T-helper 22 cell (primary cell): ENCODE measurements at regions not wholly inside any gene's neighbourhood (a gene's known extent, or its start where the extent isn't known, plus 50 kb on each side); places are given as distances from the start of the nearest gene placed in this dataset.
"Not testable (repeated sequence)": the region's sequence is repeated elsewhere in the genome, so short reads cannot be mapped to it uniquely, and the experiment has no call there.

ENCODE experiments used
- DNase-seq: peaks from one replicate; pipeline ENCODE4 v3.0.0-alpha.2; 2020; ENCODE audit warnings: low read depth

DNA sequence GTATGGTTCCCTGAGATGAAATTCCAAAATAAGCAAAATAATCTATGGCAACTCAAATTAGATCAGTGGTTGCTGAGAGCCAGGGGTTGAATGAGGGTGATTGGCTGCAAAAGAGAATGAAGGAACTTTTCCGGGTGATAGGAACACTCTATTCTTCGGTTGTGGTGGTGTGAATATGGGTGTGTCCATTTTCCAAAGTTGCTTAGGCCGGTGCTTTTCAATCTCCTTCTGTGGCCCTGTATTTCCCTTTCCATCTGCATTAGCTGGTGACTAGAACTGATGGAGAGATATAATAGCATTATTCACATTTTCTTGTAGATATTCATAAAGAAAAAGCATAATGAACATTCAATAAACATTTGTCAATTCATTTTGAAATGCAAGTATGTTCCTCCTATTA is 382.9 kb downstream of the TFEC start:
- DNase-seq, result no peak

DNA sequence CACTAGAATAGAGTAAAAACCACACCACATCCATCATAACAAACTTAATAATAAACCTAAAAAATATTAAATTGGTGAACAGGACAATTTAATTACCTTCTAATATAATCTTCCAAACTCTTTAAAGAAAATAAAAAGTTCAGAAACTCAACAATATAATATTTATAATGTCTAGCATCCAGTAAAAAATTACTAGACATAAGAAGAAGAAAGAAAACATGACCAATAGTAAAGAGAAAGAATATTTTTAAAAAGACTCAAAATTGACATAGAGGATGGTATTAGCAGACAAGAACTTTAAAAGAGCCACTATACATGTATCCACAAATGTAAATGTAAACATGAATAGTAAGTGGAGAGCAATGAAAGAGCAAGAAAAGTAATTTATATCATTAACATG is 388.4 kb downstream of the TFEC start:
- DNase-seq, result no peak

DNA sequence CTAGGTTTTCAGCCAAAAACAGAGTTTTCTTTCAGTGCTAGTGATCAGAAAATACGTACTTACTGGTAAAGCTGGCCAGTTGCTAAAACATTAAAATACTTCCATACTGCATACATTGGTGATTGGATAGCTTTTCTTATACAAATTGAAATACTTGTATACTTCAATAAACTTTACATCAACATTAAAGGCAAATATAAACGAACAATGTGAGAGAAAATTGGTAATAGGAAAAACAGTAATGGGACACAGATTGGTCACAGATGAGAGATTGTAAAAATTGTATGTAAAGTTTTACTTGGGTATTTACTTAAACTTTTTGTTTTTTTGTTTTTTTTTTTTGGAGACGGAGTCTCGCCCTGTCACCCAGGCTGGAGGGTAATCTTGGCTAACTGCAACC is 391.7 kb downstream of the TFEC start:
- no peak for DNase-seq

DNA sequence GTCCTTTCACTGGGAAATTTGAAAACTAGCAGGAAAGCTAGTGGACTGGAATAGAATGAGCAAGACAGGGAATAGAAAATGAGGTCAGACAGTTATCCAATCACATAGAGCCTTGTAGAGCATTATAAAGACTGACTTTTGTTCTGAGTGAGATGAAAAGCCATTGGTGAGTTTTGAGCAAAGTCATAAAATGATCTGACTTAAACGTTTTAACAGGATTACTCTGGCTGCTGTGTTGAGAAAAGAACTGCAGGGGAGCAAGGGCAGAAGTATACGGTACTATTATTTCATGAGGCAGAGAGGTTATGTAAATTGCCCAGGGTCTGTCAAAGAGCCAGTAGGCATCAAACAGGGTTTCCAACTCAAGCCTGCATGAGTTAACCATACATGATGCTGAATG is 393.4 kb downstream of the TFEC start:
- no peak for DNase-seq

DNA sequence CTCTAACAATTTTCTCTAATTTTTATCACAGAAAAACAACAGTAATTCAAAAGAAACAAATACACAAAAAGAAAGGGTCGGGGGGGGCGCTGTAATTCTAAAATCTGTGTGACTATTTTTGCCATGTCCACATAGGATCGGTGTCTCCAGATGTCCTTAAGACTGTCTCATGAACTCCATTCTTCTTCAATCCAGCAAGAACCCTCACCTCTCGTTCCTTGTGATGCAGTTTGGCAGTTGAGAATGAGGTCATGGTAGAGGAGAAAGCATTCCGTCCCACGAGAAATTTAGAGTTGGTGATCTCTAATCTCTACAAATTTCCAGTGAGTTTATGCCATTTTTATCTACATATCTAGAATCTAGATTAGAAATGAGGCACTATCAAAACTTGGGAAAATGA is 394.7 kb downstream of the TFEC start:
- no peak for DNase-seq

DNA sequence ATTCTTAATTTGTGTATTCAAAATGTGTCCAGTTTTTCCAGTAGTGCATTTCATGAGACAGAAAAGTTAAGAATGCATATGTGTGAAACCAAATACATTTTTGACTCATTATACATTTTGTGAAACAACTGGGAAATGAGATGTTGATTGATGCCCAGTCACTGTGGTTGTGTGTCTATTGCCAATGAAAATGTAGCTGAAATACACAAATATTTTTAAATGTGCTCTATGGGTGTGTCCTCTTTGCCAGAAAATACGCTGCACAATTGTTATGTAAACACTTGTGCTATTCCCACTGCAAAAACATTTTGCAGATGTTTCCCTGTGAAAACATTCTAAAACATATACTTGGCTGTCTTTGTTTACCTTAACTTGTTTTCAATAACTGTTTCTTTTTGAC is 395.2 kb downstream of the TFEC start:
- DNase-seq, result no peak

DNA sequence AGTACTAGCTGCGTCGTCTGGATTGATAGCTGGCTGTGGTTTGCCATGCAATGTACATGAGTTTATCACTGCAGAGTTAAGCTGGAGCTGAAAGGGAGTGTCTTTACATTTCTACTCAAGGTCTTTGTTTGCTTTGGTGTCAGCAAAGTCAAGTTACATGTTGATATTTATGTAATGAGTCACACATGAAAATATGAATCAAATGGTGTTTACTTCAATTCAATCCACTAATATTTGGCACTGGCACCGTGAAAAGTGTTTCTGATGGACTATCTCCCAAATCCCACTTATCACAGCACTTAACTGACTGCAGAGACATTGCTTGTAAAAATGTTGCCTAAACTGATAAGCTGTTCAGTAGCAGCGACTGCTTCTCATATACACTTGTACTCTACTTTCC is 395.9 kb downstream of the TFEC start:
- DNase-seq, result no peak

DNA sequence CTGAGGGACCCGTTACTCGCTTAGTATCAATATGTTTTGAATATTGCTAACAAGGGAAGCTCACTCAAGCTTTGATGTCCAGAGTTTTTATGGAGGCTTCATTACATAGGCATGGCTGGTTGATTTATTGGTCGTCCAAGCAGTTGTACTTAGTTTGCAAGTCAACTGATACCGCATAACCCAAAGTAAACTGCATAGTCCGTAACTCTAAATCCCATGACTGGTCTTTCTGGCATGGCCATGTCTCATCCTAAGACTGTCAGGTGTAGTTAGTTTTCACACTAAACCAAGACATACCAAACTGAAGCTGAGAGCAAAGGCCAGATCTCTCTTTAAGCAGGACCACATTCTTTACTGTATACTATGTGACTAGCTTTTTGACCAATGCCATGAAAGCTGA is 397.9 kb downstream of the TFEC start:
- no peak for DNase-seq

DNA sequence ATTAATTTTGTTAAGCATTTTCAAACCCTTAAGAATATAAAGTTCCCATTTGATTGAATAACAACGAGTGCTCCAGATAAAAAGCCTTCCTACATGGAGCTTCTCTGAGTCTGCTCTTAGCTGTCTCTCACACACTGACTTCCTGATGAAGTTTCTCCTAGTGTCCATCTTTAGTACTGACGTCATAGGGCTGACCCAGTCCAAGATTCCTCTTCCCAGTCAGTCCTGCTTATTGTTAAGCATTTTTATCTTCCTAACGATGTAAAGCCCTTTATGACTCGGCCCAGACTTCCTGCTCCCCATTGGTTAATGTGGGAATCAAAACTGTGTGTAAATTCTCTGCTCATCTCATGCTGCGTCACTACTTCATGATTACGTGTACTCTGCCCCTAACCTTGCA is 398.8 kb downstream of the TFEC start:
- no peak for DNase-seq

DNA sequence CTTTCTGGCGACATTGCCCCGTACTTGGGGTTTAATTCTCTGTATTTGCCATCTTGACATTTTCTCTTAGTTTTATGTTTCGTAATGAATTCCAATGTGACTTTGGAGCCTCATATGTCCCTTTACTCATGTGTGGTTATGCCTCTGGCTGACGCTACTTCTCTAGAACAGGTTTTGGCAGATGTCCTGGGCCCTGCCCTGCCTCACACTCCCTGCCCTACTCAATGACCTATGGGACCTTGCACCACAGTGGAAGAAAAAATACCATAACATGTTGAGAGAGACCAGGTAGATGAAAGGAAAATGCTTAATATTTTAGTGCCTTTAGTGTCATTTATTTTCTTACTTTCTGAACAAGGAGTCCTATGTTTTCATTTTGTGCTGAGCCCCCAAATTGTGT is 400.5 kb downstream of the TFEC start:
- no peak for DNase-seq

DNA sequence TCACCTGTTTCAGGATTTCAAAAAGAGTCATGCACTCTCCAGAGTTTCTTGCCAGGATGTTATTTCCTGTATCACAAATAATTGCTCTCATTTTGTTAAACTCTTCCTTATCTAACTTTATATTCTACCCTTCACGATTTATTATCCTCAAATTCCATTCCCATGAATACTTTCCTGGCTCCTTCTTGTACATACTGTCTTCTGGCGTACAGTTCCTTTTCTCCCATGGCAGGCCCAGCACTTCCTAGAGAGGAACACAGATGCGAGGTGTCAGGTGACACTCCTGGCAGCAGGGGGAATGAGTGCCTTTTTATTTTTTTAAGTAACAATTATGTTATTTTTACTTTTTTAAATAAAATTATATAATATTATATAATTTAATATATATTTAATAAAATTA is 411.9 kb downstream of the TFEC start:
- no peak for DNase-seq

DNA sequence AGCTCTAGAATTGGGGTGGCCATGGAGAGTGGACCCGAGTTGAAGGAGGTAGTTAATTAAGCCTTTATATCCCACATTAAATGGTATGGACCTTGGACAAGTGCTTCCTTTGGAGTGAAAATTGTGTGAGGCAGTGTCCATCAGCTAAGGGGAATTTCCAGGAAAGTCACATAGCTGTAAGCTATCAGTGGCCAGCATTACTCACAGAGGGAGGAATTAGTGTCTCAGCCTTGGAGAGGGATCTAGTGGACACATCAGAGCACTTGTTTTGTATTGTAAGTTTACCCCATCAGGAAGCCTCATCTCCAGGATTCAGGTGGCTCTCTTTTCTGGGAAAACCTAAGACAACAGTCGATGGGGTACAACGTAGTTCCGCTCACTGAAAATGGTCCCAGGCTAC is 416.7 kb downstream of the TFEC start:
- DNase-seq, result no peak

DNA sequence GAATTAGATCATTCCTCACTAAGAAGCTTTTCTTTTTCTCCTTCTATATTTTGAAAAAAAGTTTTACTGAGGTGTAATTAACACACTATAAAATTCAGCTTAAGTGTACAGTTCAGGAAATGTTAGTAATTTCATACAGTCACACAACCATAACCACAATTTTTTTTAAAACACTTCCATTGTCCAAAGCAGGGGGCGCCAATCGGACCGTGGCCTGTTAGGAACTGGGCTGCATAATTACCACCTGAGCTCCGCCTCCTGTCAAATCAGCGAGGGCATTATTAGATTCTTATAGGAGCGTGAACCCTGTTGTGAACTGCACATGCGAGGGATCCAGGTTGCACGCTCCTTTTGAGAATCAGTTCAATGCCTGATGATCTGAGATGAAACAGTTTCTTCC is 427.1 kb downstream of the TFEC start:
- no peak for DNase-seq

DNA sequence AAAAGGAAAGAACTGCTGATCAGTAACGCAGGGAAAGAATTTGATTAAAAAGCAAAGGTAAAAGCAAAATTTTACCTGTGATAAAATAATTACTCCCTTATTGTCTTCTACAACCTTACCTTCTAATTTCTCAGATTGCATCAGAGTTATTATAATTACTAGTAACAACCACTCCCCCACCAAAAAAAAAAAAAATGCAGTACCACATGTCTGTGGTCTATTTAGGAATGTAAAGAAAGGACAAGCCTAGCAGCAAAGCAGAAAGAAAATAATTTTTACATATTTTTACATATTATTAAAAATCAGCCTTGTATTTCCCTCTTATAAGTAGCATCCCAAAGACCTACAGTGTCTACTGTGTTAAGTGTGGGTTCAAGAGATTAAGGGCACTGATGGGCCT is 430.4 kb downstream of the TFEC start:
- no peak for DNase-seq

DNA sequence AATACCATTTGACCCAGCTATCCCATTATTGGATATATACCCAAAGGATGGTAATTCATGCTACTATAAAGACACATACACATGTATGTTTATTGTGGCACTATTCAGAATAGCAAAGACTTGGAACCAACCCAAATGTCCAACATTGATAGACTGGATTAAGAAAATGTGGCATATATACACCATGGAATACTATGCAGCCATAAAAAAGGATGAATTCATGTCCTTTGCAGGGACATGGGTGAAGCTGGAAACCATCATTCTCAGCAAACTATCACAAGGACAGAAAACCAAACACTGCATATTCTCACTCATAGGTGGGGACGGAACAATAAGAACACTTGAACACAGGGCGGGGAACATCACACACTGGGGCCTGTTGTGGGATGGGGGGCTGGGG is 431.4 kb downstream of the TFEC start:
- not testable (repeated sequence) for DNase-seq

DNA sequence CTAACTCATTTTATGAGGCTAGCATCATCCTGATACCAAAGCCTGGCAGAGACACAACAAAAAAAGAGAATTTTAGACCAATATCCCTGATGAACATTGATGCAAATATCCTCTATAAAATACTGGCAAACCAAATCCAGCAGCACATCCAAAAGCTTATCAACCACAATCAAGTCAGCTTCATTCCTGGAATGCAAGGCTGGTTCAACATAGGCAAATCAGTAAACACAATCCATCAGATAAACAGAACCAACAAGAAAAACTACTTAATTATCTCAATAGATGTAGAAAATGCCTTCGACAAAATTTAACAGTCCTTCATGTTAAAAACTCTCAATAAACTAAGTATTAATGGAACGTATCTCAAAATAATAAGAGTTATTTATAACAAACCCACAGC is 433.3 kb downstream of the TFEC start:
- DNase-seq, result not testable (repeated sequence)

DNA sequence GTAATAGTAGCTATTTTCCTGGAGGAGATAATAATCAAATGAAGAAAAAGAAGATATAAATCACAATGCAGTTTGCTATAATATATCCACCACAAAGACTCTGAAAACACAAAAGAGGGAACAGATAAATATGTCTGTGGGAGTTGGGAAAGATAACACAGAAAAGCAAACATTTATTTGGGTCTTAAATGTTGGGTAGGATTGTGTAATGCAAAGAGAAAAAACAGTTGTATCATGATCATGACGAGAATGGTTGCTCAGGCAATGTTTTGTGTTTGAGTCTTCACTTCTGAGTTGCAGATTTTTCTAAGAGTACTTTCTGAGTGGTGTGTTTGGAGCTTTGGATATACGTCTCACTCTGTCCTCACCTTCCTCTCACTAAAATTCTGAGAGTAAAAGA is 437.5 kb downstream of the TFEC start:
- no peak for DNase-seq

DNA sequence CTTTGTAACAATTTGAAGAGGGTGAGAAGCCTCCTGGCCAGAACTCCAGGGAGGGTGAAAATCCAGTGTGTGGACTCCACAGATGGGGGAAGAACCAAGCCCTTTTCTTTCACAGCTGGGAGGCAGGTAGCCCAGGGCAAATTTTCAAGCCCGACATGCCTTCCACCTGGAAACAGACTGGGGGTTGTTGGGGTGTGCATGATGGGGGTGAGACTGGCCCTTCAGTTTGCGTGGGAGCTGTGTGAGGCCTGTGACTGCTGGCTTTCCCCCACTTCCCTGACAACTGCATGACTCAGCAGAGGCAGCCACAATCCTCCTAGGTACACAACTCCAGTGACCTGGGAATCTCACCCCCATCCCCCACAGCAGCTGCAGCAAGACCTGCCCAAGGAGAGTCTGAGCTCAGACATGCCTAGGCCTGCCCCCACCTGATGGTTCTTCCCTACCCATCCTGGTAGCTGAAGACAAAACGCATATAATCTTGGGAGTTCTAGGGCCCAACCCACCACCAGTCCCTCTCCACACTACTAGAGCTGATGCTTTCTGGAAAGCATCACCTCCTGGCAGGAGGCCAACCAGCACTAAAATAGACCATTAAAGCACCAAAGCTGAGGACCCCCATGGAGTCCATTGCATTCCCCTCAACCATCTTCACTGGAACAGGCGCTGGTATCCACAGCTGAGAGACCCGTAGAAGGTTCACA is 445.4 kb downstream of the TFEC start:
- DNase-seq, result no peak

DNA sequence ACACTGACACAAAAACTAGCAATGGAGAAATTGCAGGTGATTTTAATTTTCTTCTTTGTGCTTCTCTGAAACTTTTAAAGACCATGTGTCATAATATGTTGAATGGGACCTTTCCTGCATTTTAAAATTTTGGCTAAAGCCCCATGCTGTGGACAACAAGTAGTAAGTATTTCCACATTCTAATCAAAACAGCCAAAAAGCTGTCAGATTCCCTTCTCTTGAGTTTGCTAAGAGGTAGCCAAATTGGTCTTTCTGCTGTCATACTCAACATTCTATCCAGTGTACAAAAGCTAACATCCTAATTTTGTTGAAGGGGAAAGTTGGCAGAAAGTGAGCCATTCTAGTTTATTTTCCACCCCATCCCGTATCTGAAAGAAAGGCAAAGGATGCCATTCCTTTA is 447.6 kb downstream of the TFEC start:
- DNase-seq, result no peak

DNA sequence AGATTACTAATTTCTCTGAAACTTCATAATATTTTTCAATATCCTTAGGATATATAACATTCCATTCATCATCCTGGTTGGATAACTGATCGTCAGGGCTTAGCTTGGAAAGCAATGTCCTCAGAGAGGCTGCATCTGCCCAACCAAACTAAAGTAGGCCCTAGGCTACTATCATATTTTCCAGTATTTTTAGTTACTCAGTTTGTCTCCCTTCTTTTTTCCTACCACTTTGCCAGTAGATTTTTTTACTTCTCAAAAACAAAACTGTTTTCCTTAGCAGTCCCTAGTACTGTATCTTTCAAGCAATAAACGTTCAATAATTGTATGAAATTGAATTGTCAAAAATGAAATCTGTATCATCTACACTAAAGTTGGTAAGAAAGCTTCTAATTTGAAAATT is 452.0 kb downstream of the TFEC start:
- DNase-seq, result no peak

DNA sequence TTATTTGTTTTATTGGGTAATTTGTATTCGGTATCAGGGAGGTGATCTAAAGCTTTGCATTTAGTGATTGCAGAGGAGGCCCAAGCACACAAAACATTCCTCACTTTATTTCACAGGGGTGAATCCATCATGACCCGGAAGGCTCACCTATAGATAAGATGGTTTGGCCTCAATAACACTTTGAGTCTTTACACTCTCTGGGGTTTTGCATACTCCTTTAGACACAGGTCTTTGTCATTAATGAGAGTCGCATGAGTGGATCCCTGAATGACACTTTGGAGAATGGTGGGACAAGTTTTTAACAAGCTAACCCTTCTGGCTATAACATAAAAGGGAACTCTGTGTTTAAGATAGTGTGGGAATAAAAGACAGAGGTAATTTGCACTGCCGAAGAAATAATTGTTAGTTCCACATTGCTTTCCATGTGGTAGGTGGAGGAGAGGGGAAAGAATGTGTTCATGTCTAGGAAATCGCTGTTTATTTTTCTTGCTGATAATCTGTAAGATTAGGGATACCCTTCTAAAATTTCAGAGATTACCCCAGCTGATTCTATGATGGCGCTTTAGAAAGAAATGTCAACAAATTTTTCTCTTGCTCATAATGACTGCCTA is 455.8 kb downstream of the TFEC start:
- DNase-seq, result no peak

DNA sequence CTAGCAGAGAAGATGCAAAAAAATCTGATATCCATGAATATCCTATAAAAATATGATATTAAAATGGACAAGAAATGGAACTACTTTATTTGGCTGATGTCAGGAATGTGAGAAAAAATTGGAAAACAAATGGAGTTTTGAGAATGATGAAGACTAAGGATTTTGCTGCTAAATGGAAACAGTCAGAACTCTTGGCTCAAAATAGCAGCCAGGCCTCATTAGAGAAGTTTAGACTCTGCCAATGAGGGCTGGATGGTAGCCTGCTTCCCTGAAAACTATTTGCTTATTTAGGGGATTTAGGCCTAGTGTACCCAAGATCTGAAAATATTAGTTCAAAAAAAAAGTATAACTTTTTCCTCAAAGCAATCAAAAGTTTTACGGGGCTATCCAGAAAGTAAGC is 458.5 kb downstream of the TFEC start:
- DNase-seq, result no peak

DNA sequence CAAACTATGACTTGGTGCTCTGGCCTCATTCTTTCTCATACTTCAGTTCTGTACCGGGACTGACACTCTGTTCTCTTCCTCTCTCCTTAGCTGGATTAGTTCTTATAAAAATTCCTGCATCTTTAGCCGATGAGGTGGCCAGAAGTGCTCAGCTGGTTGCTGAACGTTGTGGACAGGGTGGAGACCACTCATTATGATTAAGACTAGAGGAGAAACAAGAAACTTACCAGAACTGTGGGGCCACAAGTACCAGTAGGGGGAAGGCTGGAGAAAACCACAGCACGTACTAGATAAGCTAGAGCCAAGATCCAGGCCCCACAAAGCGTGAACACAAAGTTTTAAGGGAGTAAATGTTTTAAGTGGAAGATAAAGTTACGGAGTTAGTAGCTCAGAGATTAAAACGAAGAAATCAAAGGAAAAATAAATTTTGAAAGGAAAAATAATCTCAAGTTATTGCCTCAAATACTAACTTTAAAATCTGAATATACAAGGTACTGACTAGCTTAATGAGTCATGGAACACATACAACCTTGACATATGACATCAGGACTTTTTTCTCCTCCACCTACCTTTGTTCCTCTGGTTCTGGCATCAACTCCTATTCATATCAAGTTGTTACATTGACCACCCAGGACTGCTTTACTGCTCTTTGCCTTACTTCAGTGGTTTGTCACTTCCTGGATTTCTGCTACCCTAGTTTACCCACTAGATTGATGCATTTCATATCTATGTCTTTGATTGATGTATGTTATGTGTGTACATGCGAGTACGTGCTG is 469.0 kb downstream of the TFEC start:
- DNase-seq, result no peak

DNA sequence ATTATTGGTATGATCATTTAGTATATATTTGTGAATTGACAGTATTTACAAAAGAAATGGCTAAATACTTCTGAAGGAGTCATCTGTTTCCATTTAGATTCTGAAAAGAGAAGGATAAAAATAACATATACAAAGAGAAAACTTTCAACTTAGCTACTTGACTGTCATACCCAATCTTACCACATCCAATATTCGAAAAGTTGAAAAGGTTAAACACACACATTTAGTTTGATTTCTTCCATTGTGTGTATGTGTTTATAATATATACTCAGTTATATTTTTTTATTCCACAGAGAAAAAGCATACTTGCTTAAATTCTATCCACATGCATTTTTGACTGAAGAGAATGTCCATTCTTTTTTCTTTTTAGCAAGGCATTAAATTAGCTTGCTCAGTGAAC is 470.7 kb downstream of the TFEC start:
- no peak for DNase-seq
